Lower leg skin (tissue), 3 donors: ENCODE measurements at regions not wholly inside any gene's neighbourhood (a gene's known extent, or its start where the extent isn't known, plus 50 kb on each side); places are given as distances from the start of the nearest gene placed in this dataset.

Experiments used
- CTCF ChIP-seq, 3 donors: fragments of 450-650 bp; IDR thresholded peaks; one replicate each; pipeline ENCODE4 v1.5.1; 2016; ENCODE audit warnings: antibody characterized with exemption in 3 of 3, mild to moderate bottlenecking in 3 of 3, moderate library complexity in 2 of 3
- POLR2A ChIP-seq, 2 donors: fragments of 450-650 bp; IDR thresholded peaks; one replicate each; pipeline ENCODE4 v1.6.1; 2016 to 2017; ENCODE audit warnings: antibody characterized with exemption in 2 of 2, mild to moderate bottlenecking in 1 of 2, moderate library complexity in 1 of 2

DNA sequence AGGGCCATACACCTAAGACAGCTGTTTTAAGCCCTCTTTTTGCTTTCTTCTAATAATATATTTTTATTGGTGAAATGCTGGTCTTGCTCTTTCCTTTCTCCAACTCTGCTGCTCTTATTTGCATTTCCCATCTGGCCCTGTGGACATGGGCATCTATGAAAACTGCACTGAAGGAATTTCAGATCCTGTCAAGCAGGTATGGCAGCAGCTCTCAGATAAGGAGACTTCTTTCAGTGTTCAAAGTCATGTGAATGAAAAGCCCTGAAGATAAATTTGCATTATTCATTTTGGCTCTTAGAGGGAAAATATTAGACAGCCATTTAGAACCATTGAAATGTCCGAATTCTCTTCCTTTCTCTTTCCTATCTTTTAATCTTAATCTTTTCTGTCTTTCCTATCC, 668.0 kb upstream of the RIOK2 start:
- TF ChIP-seq CTCF (IDR thresholded peaks at IDR 0.05) (no peak), POLR2A (IDR thresholded peaks at IDR 0.05) (no peak)
